GM12891 (cell line): ENCODE measurements at regions not wholly inside any gene's neighbourhood (a gene's known extent, or its start where the extent isn't known, plus 50 kb on each side); places are given as distances from the start of the nearest gene placed in this dataset.

ENCODE experiments used
- POLR2A ChIP-seq: IDR thresholded peaks from 2 replicates; pipeline ENCODE4 v1.6.1; 2011; ENCODE audit warnings: low read depth, low read length, control low read depth
- POLR2AphosphoS5 ChIP-seq: IDR thresholded peaks from 2 replicates; pipeline ENCODE4 v1.6.1; 2011; ENCODE audit warnings: low read depth, low read length, control low read depth
- POU2F2 ChIP-seq: IDR thresholded peaks from 2 replicates; pipeline ENCODE4 v1.6.1; 2011; ENCODE audit warnings: low read depth, mild to moderate bottlenecking, control low read depth, low read length, moderate library complexity
- SPI1 ChIP-seq: IDR thresholded peaks from 2 replicates; pipeline ENCODE4 v1.6.1; 2011; ENCODE audit warnings: low read depth, low read length, control low read depth
- TAF1 ChIP-seq: IDR thresholded peaks from 2 replicates; pipeline ENCODE4 v1.6.1; 2011; ENCODE audit warnings: low read depth, low read length, control low read depth

DNA sequence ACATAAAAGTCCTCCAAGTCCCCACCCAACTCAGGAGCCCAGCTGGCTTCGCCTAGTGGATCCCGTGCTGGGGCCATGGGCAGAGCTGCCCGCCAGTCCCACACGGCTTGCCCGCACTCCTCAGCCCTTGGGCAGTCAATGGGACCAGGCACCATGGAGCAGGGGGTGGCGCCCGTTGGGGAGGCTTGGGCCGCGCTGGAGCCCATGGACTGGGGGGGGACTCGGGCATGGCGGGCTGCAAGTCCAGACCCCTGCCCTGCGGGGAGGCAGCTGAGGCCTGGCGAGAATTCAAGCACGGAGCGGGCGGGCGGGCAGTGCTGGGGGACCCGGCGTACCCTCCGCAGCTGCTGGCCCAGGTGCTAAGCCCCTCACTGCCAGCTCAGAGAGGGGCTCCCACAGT is 249.8 kb upstream of the PLD5 start:
- no peak for TF ChIP-seq POLR2AphosphoS5
- TF ChIP-seq POLR2A, result no peak
- no peak for TF ChIP-seq TAF1
- no peak for TF ChIP-seq POU2F2
- no peak for TF ChIP-seq SPI1
